ENCODE measurements at regions not wholly inside any gene's neighbourhood (a gene's known extent, or its start where the extent isn't known, plus 50 kb on each side); places are given as distances from the start of the nearest gene placed in this dataset.

- TF ChIP-seq POLR2A (IDR thresholded peaks at IDR 0.05; ENCODE audit: low read depth, low read length) (no peak), TAF1 (IDR thresholded peaks at IDR 0.05; ENCODE audit: low read depth, low read length) (no peak), SPI1 (IDR thresholded peaks at IDR 0.05; ENCODE audit: low read depth, low read length) (no peak), PAX5 (IDR thresholded peaks at IDR 0.05; ENCODE audit: insufficient read depth, low read length, severe bottlenecking) (no peak)
Observed at GRCh38 chr1:72851597-72851996, 569.3 kb upstream of the NEGR1 start.
